SK-N-SH (cell line): ENCODE measurements at regions not wholly inside any gene's neighbourhood (a gene's known extent, or its start where the extent isn't known, plus 50 kb on each side); places are given as distances from the start of the nearest gene placed in this dataset.

Experiments used
- CTCF ChIP-seq: fragments of 200-600 bp; sonication (generic); IDR thresholded peaks from 2 replicates; pipeline ENCODE4 v1.6.1; 2017; ENCODE audit warnings: antibody characterized with exemption, mild to moderate bottlenecking, moderate library complexity
- ELF1 ChIP-seq: IDR thresholded peaks from 2 replicates; pipeline ENCODE4 v1.4.0; 2012
- EP300 ChIP-seq, 2 experiments: IDR thresholded peaks; 2 replicates each; pipeline versions ENCODE4 v1.4.0 to v1.6.1; 2012; ENCODE audit warnings: borderline replicate concordance in 1 of 2, low read depth in 1 of 2, low read length in 1 of 2
- FOXM1 ChIP-seq: IDR thresholded peaks from 2 replicates; pipeline ENCODE4 v1.4.0; 2012; ENCODE audit warnings: low read depth, mild to moderate bottlenecking
- MXI1 ChIP-seq: IDR thresholded peaks from 2 replicates; pipeline ENCODE4 v1.6.1; 2012; ENCODE audit warnings: mild to moderate bottlenecking, low read depth, low read length, improper control_type of control experiment
- NRF1 ChIP-seq: IDR thresholded peaks from 2 replicates; pipeline ENCODE4 v1.6.1; 2012; ENCODE audit warnings: low read depth, mild to moderate bottlenecking, low read length
- POLR2AphosphoS5 ChIP-seq: IDR thresholded peaks from 2 replicates; pipeline ENCODE4 v1.6.1; 2012; ENCODE audit warnings: low read depth, low read length
- RAD21 ChIP-seq: IDR thresholded peaks from 2 replicates; pipeline ENCODE4 v1.6.1; 2012; ENCODE audit warnings: mild to moderate bottlenecking, low read length
- TAF1 ChIP-seq: IDR thresholded peaks from 2 replicates; pipeline ENCODE4 v1.6.1; 2012; ENCODE audit warnings: low read depth, mild to moderate bottlenecking, low read length, moderate library complexity, borderline replicate concordance
- TEAD4 ChIP-seq: IDR thresholded peaks from 2 replicates; pipeline ENCODE4 v1.4.0; 2012; ENCODE audit warnings: mild to moderate bottlenecking, borderline replicate concordance; ENCODE audit not compliant: insufficient read depth
- TF ChIP-seq, protein P1 (sequence below): IDR thresholded peaks from 2 replicates; pipeline ENCODE4 v1.6.1; 2012; ENCODE audit warnings: mild to moderate bottlenecking, low read depth, low read length, moderate library complexity
- TF ChIP-seq, protein P2 (sequence below): IDR thresholded peaks from 2 replicates; pipeline ENCODE4 v1.4.0; 2012; ENCODE audit warnings: low read depth

GRCh38 chr3:194061421-194062030 lies 74.4 kb upstream of the HES1 start:
- TF ChIP-seq CTCF (no peak), ELF1 (no peak), RAD21 (no peak), POLR2AphosphoS5 (no peak), MXI1 (no peak), EP300 (IDR thresholded peaks at IDR 0.05; ENCODE audit: borderline replicate concordance in 1 of 2, low read depth in 1 of 2, low read length in 1 of 2) (no peak), TAF1 (no peak), FOXM1 (no peak), NRF1 (no peak), TEAD4 (no peak)
- TF ChIP-seq, protein P1, sequence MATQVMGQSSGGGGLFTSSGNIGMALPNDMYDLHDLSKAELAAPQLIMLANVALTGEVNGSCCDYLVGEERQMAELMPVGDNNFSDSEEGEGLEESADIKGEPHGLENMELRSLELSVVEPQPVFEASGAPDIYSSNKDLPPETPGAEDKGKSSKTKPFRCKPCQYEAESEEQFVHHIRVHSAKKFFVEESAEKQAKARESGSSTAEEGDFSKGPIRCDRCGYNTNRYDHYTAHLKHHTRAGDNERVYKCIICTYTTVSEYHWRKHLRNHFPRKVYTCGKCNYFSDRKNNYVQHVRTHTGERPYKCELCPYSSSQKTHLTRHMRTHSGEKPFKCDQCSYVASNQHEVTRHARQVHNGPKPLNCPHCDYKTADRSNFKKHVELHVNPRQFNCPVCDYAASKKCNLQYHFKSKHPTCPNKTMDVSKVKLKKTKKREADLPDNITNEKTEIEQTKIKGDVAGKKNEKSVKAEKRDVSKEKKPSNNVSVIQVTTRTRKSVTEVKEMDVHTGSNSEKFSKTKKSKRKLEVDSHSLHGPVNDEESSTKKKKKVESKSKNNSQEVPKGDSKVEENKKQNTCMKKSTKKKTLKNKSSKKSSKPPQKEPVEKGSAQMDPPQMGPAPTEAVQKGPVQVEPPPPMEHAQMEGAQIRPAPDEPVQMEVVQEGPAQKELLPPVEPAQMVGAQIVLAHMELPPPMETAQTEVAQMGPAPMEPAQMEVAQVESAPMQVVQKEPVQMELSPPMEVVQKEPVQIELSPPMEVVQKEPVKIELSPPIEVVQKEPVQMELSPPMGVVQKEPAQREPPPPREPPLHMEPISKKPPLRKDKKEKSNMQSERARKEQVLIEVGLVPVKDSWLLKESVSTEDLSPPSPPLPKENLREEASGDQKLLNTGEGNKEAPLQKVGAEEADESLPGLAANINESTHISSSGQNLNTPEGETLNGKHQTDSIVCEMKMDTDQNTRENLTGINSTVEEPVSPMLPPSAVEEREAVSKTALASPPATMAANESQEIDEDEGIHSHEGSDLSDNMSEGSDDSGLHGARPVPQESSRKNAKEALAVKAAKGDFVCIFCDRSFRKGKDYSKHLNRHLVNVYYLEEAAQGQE = no peak
- TF ChIP-seq, protein P2, sequence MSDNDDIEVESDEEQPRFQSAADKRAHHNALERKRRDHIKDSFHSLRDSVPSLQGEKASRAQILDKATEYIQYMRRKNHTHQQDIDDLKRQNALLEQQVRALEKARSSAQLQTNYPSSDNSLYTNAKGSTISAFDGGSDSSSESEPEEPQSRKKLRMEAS = no peak
